ENCODE measurements at regions not wholly inside any gene's neighbourhood (a gene's known extent, or its start where the extent isn't known, plus 50 kb on each side); places are given as distances from the start of the nearest gene placed in this dataset.
"Not testable (repeated sequence)": the region's sequence is repeated elsewhere in the genome, so short reads cannot be mapped to it uniquely, and the experiment has no call there.

GRCh38 chr7:113366122-113366521 lies 247.8 kb upstream of the SMIM30 start:
- Histone ChIP-seq H3K27ac (no peak overlapping the region), H3K9me3 (no peaks in the 10 kb centered on the region), H3K27me3 (no peaks in the 10 kb centered on the region), H3K4me3 (no peak overlapping the region), H3K4me1 (no peaks in the 10 kb centered on the region), H3K36me3 (no peaks in the 10 kb centered on the region)
- no peak for TF ChIP-seq CTCF (IDR thresholded peaks at IDR 0.05)
- DNase-seq (ENCODE audit: low spot score), result no peak

GRCh38 chr7:113349339-113349738 lies 231.0 kb upstream of the SMIM30 start:
- no peaks in the 10 kb centered on the region for H3K36me3 ChIP-seq
- no peaks in the 10 kb centered on the region for H3K9me3 ChIP-seq
- DNase-seq (ENCODE audit: low spot score), result no peak
- TF ChIP-seq CTCF (IDR thresholded peaks at IDR 0.05), result no peak
- H3K4me3 ChIP-seq, result no peak overlapping the region
- no peaks in the 10 kb centered on the region for H3K27me3 ChIP-seq
- no peaks in the 10 kb centered on the region for H3K4me1 ChIP-seq
- H3K27ac ChIP-seq, result no peak overlapping the region

GRCh38 chr7:113339661-113340060 lies 221.3 kb upstream of the SMIM30 start:
- no peak for TF ChIP-seq CTCF (IDR thresholded peaks at IDR 0.05)
- H3K9me3 ChIP-seq, result no peaks in the 10 kb centered on the region
- H3K27ac ChIP-seq, result no peak overlapping the region
- H3K4me3 ChIP-seq, result no peak overlapping the region
- no peaks in the 10 kb centered on the region for H3K4me1 ChIP-seq
- DNase-seq (ENCODE audit: low spot score), result no peak
- H3K36me3 ChIP-seq, result no peaks in the 10 kb centered on the region
- no peaks in the 10 kb centered on the region for H3K27me3 ChIP-seq

GRCh38 chr7:113338071-113338696 lies 219.8 kb upstream of the SMIM30 start:
- Histone ChIP-seq H3K27me3 (no peaks in the 10 kb centered on the region), H3K9me3 (no peaks in the 10 kb centered on the region), H3K4me3 (no peak overlapping the region), H3K27ac (no peak overlapping the region), H3K4me1 (no peaks in the 10 kb centered on the region), H3K36me3 (no peaks in the 10 kb centered on the region)
- TF ChIP-seq CTCF (IDR thresholded peaks at IDR 0.05), result no peak
- DNase-seq (ENCODE audit: low spot score), result no peak

- H3K27me3 ChIP-seq; H3K4me1 ChIP-seq; DNase-seq (ENCODE audit: low spot score); H3K4me3 ChIP-seq; H3K36me3 ChIP-seq; H3K27ac ChIP-seq; H3K9me3 ChIP-seq: not testable (repeated sequence)
Measured at GRCh38 chr7:113336838-113337237, 218.5 kb upstream of the SMIM30 start.

- no peaks in the 10 kb centered on the region for H3K27me3 ChIP-seq
- no peaks in the 10 kb centered on the region for H3K4me1 ChIP-seq
- no peak overlapping the region for H3K4me3 ChIP-seq
- no peak for TF ChIP-seq CTCF (IDR thresholded peaks at IDR 0.05)
- H3K27ac ChIP-seq, result no peak overlapping the region
- no peaks in the 10 kb centered on the region for H3K9me3 ChIP-seq
- no peaks in the 10 kb centered on the region for H3K36me3 ChIP-seq
- no peak for DNase-seq (ENCODE audit: low spot score)
Measured at GRCh38 chr7:113331155-113331898, 213.0 kb upstream of the SMIM30 start.

Data from right atrium auricular region (tissue), 2 donors.